ENCODE measurements at regions not wholly inside any gene's neighbourhood (a gene's known extent, or its start where the extent isn't known, plus 50 kb on each side); places are given as distances from the start of the nearest gene placed in this dataset.
"Not testable (repeated sequence)": the region's sequence is repeated elsewhere in the genome, so short reads cannot be mapped to it uniquely, and the experiment has no call there.

GRCh38 chr12:91887957-91888356 lies 257.7 kb downstream of the BTG1 start:
- no peak for DNase-seq

DNA sequence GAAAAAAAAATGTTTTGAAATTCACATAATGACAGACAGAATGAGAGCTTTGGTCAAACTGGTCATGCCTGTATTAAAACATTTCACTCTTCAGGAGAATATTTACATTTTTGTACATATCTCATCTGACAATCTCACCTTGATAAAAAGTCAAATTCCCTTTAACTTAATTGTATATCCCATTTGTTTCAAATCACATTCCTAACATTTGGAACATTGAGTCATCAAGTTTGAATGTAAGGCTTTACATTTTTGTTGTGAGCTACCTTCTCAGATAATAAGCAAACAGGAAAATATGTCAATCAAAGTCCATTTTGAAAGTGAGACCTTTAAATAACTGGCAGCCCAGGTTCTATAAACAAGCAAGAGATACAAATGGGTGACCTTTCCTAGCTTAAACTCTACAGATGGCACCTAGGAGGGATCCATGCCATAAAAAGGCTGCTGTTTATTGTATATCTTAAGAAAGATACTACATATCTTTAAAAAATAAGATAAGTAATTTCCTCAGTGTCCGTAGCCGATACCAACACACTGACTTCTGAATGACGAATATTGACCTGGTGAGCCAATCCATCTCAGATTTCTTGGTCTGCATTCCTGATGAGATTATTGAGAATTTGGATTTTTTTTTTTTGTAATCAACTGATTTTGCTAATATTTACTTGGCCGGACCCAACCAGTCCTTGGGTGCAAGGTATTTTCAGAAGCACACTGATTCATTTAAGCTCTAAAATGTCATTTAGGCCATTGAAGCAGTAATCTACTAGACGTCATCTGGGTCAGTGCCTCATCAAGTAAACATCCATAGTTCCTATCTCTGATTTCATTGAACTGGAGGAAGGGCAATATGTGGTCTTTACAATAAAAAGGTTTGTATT lies 259.6 kb downstream of the BTG1 start:
- no peak for DNase-seq

- no peak for DNase-seq
Measured at GRCh38 chr12:91884230-91884629, 261.4 kb downstream of the BTG1 start.

GRCh38 chr12:91883811-91884210 lies 261.8 kb downstream of the BTG1 start:
- no peak for DNase-seq

GRCh38 chr12:91882910-91883309 lies 262.7 kb downstream of the BTG1 start:
- no peak for DNase-seq

DNA sequence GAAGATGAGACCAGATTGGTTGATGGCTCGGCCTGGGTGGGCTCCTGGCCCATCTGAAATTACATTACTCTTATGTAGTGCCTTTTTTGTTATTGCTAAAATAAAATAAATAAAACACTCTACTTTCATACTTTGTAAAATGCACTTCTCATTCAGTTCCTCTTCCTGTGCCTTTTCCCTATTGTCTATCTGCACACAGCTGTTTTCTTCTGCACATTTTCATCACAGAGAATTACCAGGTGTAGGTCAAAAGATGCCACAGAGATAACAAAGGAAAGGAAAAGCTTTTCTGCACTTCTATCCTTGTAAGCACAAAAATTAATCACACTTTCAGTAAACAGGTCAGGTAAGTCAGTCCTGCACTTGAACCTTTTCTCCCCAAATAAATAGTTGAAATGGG lies 265.1 kb downstream of the BTG1 start:
- no peak for DNase-seq

GRCh38 chr12:91877456-91878235 lies 268.0 kb downstream of the BTG1 start:
- no peak for DNase-seq

DNA sequence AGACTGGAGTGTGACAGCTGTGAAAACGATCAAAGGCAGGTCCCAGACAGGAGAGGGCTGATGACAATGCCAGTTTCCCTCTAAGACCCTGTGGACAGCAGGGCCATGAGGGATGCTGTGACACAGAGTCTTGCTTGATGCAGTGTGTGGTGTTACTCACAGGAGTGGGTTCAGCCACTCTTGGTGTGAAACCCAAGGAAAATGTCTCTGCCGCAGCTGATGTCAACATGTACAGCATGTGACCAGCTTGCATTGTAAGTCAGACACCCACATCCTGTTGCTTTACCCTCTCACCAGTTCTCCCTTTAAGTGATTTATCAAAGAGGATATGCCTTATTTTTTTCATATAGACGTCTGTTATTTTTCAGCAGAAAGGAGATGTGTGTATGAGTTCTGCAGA lies 268.6 kb downstream of the BTG1 start:
- DNase-seq = no peak

GRCh38 chr12:91875671-91876070 lies 270.0 kb downstream of the BTG1 start:
- not testable (repeated sequence) for DNase-seq

DNA sequence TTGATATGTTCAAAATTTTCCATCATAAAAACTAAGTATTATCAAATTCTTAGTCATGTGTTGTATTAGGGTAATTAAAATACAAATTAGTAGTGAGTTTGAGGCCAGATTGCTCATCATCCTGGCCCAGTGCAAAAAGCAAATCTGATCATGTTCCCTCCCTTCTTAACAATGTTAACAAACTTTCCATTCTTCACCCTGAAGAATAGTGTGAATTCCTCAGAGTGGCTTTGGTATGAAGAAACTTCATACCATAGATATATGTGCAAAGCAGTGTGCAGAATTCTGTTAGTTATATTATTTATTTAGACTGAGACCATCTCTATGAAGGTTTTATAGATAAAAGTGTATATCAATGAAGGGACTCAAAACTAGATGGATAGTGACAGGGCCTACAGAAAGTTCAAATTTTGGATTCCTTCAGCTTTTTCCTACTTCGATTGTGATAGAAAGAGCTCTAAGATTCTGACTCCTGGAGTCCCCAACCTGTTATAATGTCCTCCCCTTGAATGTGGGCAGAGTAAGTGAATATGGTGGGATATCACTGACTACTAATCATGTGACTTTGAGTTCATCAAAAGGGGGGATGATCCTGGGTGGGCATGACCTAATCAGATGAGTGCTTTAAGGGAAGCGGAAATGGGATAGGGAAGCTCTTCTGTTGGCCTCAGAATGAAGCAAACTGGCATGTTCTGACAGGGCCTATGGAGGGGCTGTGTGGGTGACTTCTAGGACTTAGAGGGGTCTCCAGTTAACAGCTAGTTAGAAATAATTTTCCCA lies 271.4 kb downstream of the BTG1 start:
- DNase-seq = no peak

GRCh38 chr12:91871751-91872150 lies 273.9 kb downstream of the BTG1 start:
- DNase-seq = no peak

DNA sequence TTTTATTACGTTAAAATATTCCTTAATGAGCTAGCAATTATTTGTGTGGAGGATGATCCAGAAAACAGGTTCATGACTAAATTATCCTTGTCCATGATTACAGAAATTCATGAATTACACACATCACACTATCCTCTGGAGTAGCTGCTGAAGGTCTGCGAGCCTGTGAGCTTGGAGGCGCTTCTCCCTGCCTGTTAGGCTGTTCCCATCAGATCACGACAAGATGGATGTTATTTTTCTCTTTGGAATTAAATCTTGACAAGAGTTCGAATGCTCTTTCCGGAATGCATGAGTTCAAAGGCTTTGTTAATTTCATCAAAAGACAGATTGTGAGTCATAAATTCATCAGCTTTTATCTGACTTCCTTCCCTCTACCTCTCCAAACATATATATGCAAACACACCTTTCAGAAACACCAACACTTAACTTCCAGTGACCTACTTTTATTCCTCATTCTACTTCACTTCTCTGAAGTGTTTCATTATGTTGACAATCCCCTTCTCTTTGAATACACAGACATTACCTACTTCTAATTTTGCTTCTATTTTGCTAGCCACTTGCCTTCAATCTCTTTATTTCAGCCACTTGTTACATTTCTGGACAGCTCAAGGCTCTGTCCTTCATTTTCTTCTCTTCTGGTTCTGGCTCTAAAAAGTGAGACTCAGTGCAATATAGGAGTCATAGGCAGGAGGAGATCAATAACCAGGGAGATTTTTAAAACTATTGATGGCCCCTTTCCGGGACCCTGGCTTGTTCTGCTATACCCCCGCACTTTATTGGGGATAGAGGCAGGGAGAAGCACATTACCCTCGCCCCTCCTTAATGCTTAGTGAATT lies 274.6 kb downstream of the BTG1 start:
- no peak for DNase-seq

DNA sequence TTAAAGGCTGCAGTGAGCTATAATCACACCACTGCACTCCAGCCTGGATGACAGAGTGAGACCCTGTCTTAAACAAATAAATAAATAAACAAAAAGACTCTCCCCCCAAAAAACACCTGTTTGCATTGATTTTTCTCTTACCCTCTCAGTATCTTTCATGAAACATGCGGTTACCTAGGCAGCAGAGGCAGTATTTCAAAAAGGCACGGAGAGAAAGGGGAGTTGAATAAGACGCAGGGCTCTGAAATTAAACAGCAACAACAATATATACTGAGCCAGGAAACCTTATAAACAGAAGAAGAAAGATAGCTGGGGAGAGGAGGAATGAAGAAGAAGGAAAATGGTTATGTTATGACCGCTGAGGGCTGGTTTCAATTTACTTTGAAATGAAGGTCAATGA lies 277.6 kb downstream of the BTG1 start:
- DNase-seq = no peak

DNA sequence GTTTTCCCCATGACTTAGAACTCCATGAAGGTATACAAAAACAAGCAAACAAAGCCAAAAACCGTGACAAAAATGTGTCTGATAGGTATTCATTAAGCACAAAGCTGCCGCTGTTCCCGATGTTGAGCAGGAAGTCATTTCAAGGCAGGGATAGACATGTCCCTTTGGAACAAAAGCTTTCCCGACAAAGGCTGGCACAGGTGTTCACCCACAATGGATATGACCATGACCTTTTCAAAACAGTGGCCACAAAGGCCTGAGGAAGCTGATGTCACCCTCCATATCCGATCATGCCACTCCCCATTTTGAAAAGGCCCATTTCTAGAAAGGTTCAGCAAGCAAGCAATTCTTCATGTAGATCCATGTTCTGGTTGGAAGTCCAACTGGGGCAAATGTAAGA lies 279.1 kb downstream of the BTG1 start:
- no peak for DNase-seq

DNA sequence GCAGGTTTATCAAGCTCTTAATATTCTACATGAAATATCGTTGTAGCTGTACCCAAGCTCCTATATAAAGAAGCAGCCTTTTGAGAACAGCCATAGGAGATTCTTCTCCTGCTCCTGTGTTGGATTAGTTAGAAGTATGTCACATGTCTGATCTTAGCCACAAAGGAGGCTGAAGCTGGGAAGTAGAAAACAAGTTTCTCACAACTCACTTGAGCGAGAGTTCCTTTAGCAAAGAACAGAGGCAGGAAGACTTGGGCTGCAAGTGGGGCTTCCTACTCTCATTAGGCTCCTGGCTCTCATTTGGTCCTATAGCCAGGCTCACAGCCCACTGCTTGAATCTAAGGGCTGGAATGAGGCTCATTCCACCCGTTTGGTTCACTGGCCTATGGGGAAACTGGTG lies 281.9 kb downstream of the BTG1 start:
- no peak for DNase-seq

- DNase-seq = peak; percentile 56
Measured at GRCh38 chr12:91861554-91861953, 284.1 kb downstream of the BTG1 start.

DNA sequence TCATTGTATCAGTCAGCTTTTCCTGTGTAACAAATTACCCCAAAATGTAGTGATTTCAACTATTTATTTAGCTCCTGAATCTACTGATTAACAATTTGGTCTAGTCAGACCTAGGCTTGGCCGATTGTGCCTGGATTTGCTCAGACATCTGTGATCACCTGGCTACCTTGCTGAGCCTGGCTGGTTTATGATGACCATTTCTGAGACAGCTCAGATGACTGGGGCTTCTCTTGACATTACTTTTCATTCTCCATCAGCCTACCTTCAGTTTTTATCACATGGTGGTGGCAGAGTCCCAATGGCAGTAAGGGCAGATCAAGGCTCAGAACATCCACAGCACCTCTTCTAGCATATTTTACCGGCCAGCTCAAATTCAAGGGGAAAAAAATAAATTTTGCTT lies 286.3 kb downstream of the BTG1 start:
- DNase-seq = no peak

- no peak for DNase-seq
Measured at GRCh38 chr12:91857813-91858542, 287.7 kb downstream of the BTG1 start.

DNA sequence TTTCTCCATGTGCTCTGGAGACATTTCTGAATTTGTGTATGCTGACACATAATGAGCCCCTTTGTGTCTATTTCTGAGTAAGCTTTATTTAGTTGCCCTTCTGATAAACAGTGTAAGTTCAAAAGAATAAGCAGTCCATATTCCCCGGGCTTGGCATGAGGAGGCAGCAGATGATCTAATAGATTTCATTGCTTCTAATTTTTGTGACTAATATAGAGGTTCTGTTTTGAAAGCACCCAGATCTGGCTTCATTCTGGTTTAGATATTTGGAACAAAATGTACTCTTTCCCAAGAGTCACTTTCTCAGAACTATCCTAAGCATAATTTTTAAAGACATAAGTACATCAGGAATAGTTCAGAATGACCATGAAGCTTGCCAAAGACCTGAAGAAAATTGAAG lies 290.9 kb downstream of the BTG1 start:
- peak; percentile 8 for DNase-seq

- DNase-seq = no peak
Measured at GRCh38 chr12:91853350-91854127, 292.1 kb downstream of the BTG1 start.
